PC-3 (cell line): ENCODE measurements at regions not wholly inside any gene's neighbourhood (a gene's known extent, or its start where the extent isn't known, plus 50 kb on each side); places are given as distances from the start of the nearest gene placed in this dataset.

ENCODE experiments used
- ATAC-seq: fragments of 200-7000 bp; cut with Tn5 transposase; 2 replicates; pipeline ENCODE4 v1.9.1; 2020; ENCODE audit warnings: mild to moderate bottlenecking, moderate library complexity
- BruUV-seq: library from RNA; stranded (reverse); fragments of 400-500 nt; replicated peaks from 2 replicates; lab custom pipeline; 2021; lab: Mats Ljungman, UMichigan
- CTCF ChIA-PET: fragments of 300-600 bp; sonication (Branson Sonifier 250); formaldehyde crosslinking; loops from one replicate; lab custom pipeline; 2022; ENCODE audit warnings: antibody characterized with exemption; lab: Charles Lee
- POLR2A ChIA-PET: fragments of 300-600 bp; sonication (Branson Sonifier 250); formaldehyde crosslinking; loops from one replicate; lab custom pipeline; 2022; ENCODE audit warnings: antibody characterized with exemption; ENCODE audit not compliant: unreplicated experiment; lab: Charles Lee
- DNase-seq: peaks from one replicate; pipeline ENCODE4 v3.0.0-alpha.2; 2015
- H2AFZ ChIP-seq: fragments of 300-600 bp; sonication (generic); 2 replicates; pipeline ENCODE4 v1.6.0; 2016; ENCODE audit warnings: antibody characterized with exemption, low read length
- H3F3A ChIP-seq: fragments of 300-600 bp; sonication (generic); one replicate; pipeline ENCODE4 v1.6.0; 2017; ENCODE audit warnings: antibody characterized with exemption, low read length, control low read depth, mild to moderate bottlenecking; ENCODE audit not compliant: unreplicated experiment
- H3K27ac ChIP-seq: fragments of 300-600 bp; sonication (generic); 2 replicates; pipeline ENCODE4 v1.5.1; 2016; ENCODE audit warnings: mild to moderate bottlenecking, low read length
- H3K27me3 ChIP-seq: fragments of 300-600 bp; sonication (generic); 2 replicates; pipeline ENCODE4 v1.6.1; 2016; ENCODE audit warnings: low read length, mixed read lengths
- H3K36me3 ChIP-seq: fragments of 300-600 bp; sonication (generic); 2 replicates; pipeline ENCODE4 v1.6.1; 2016; ENCODE audit warnings: low read depth, mixed run types, low read length, mixed read lengths
- H3K4me1 ChIP-seq: fragments of 300-600 bp; sonication (generic); 2 replicates; pipeline ENCODE4 v1.5.1; 2016; ENCODE audit warnings: low read length; ENCODE audit not compliant: insufficient read depth
- H3K4me2 ChIP-seq: fragments of 300-600 bp; sonication (generic); 2 replicates; pipeline ENCODE4 v1.6.0; 2016; ENCODE audit warnings: low read length
- H3K4me3 ChIP-seq: fragments of 300-600 bp; sonication (generic); 2 replicates; pipeline ENCODE4 v1.5.1; 2016; ENCODE audit warnings: mild to moderate bottlenecking, low read length, mixed read lengths
- H3K79me2 ChIP-seq: fragments of 300-600 bp; sonication (generic); 2 replicates; pipeline ENCODE4 v1.6.1; 2017; ENCODE audit warnings: low read length, mixed read lengths
- H3K9ac ChIP-seq: fragments of 300-600 bp; sonication (generic); 2 replicates; pipeline ENCODE4 v1.6.0; 2016; ENCODE audit warnings: mild to moderate bottlenecking, low read length
- H3K9me2 ChIP-seq: fragments of 300-600 bp; sonication (generic); replicated peaks from 2 replicates; pipeline ENCODE4 v1.6.1; 2016; ENCODE audit warnings: mixed run types, low read length, mixed read lengths
- H3K9me3 ChIP-seq: fragments of 300-600 bp; sonication (generic); 2 replicates; pipeline ENCODE4 v1.6.1; 2016; ENCODE audit warnings: low read length, mixed read lengths
- H4K20me1 ChIP-seq: fragments of 300-600 bp; sonication (generic); 2 replicates; pipeline ENCODE4 v1.6.1; 2016; ENCODE audit warnings: low read length, mixed read lengths
- CTCF ChIP-seq: fragments of 300-600 bp; sonication (generic); conservative IDR thresholded peaks from 2 replicates; pipeline ENCODE4 v1.5.1; 2017; ENCODE audit warnings: antibody characterized with exemption, low read depth, mild to moderate bottlenecking, low read length
- EZH2 ChIP-seq: fragments of 300-600 bp; sonication (generic); IDR thresholded peaks from one replicate; pipeline ENCODE4 v1.6.1; 2017; ENCODE audit warnings: antibody characterized with exemption, mild to moderate bottlenecking, low read length; ENCODE audit not compliant: unreplicated experiment
- EZH2phosphoT487 ChIP-seq: fragments of 300-600 bp; sonication (generic); IDR thresholded peaks from 2 replicates; pipeline ENCODE4 v1.6.1; 2018; ENCODE audit warnings: mild to moderate bottlenecking, antibody characterized with exemption, low read length, borderline replicate concordance
- intact Hi-C: fragments of 100-400 bp; cut with micrococcal nuclease; formaldehyde crosslinking; loops from 2 replicates; pipeline ENCODE4 v1.9.0; 2023

GRCh38 chr3:87332789-87333188, 56.4 kb upstream of the POU1F1 start:
- Histone ChIP-seq H2AFZ (peak overlapping the region; percentile 35), H4K20me1 (no peaks in the 10 kb centered on the region), H3F3A (peaks cover 11% of the 10 kb centered on the region), H3K27ac (peak overlapping the region; percentile 97), H3K9me2 (no peaks in the 10 kb centered on the region), H3K9me3 (no peaks in the 10 kb centered on the region), H3K36me3 (no peaks in the 10 kb centered on the region), H3K9ac (peak overlapping the region; percentile 82), H3K79me2 (no peaks in the 10 kb centered on the region), H3K4me2 (peak overlapping the region; percentile 73), H3K27me3 (no peaks in the 10 kb centered on the region), H3K4me1 (peaks cover 43% of the 10 kb centered on the region), H3K4me3 (peak overlapping the region; percentile 14; the same call in 1 of the 2 replicates)
- ATAC-seq (no peak; the same call in 1 of the 2 replicates), DNase-seq (no peak)
- ChIA-PET POLR2A (interaction anchor here (0.7 kb wide), 1 partner anchor 362 kb away, joined by 3 read pairs; no protein-coding TSS in a partner anchor), CTCF (interaction anchor here (1.2 kb wide), 1 partner anchor 165 kb away, joined by 3 read pairs; no protein-coding TSS in a partner anchor)
- intact Hi-C loops: loop anchor here (1.0 to 5.0 kb wide), 7 partner anchors 14 to 340 kb away; partner anchors contain the start of genes CHMP2B and VGLL3
- TF ChIP-seq EZH2 (no peak), CTCF (no peak), EZH2phosphoT487 (no peak)
- BruUV-seq: no TSS peak

GRCh38 chr3:87329065-87329464, 52.7 kb upstream of the POU1F1 start:
- no peaks in the 10 kb centered on the region for H3K36me3 ChIP-seq
- no peaks in the 10 kb centered on the region for H3K79me2 ChIP-seq
- intact Hi-C loops: no loop called here
- H3K9me2 ChIP-seq: no peaks in the 10 kb centered on the region
- no peak for TF ChIP-seq EZH2phosphoT487
- TF ChIP-seq EZH2: no peak
- TF ChIP-seq CTCF: no peak
- peaks cover 4% of the 10 kb centered on the region; the same call in 1 of the 2 replicates for H3K9me3 ChIP-seq
- H3K4me2 ChIP-seq: no peak overlapping the region
- no peak overlapping the region for H3K27ac ChIP-seq
- no peak overlapping the region for H3K4me3 ChIP-seq
- peaks cover 5% of the 10 kb centered on the region for H3F3A ChIP-seq
- ChIA-PET CTCF (no interaction called here), POLR2A (no interaction called here)
- H3K4me1 ChIP-seq: peaks cover 22% of the 10 kb centered on the region
- no peaks in the 10 kb centered on the region for H4K20me1 ChIP-seq
- H3K27me3 ChIP-seq: no peaks in the 10 kb centered on the region
- no peak for ATAC-seq
- no peak for DNase-seq
- no peak overlapping the region for H2AFZ ChIP-seq
- no peak overlapping the region for H3K9ac ChIP-seq
- BruUV-seq: no TSS peak
